Inflammatory macrophage treated with lipopolysaccharide for 1 hour (primary cell): ENCODE measurements at regions not wholly inside any gene's neighbourhood (a gene's known extent, or its start where the extent isn't known, plus 50 kb on each side); places are given as distances from the start of the nearest gene placed in this dataset.
"Not testable (repeated sequence)": the region's sequence is repeated elsewhere in the genome, so short reads cannot be mapped to it uniquely, and the experiment has no call there.

ENCODE experiments used
- DNase-seq, 2 donors: peaks; one replicate each; pipeline ENCODE4 v3.0.0-alpha.2; 2020 to 2022

DNA sequence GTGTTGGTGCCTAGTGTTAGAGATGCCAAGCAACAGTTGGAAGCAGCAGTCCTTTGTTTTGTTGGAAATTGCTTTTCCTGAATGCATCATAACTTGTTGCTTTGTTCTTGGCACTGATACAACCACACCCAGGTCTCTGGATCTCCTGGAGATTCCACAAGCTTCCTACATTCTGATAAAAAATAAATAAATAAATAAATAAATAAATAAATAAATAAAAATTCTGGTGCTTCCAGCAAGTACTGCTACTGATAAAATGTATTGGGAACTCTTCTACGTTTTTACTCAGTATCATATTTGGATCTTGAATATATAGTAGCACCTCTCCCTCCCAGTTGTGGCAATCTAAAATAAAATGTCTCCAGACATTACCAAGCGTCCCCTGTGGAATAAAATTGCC is 62.7 kb upstream of the GRID2 start:
- DNase-seq, result no peak

- no peak for DNase-seq
Measured at GRCh38 chr4:92246384-92246783, 57.4 kb upstream of the GRID2 start.

DNA sequence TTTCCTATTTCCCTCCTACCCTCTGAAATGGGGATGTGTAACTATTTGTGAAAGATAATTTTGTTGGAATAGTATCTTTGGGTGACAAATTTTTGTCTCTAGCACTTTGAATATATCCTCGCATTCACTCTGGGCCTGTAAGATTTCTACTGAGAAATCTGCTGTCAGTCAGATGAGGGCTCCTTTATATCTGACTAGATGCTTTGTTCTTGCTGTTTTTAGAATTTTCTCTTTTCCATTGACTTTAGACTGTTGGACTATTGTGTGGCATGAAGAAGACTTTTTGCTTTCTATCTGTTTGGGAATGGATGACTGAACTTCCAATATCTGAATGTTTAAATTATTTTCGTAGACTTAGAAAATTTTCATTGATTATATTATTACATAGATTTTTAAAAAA is 54.2 kb upstream of the GRID2 start:
- DNase-seq, result no peak

DNA sequence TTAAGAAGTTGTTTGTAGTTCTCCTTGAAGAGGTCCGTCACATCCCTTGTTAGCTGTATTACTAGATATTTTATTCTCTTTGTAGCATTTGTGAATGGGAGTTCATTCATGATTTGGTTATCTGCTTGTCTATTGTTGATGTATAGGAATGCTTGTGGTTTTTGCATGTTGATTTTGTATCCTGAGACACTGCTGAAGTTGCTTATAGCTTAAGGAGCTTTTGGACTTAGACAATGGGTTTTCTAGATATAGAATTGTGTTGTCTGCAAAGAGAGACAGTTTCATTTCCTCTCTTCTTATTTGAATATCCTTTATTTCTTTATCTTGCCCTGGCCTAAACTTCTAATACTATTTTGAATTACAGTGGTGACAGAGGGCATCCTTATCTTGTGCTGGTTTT is 52.1 kb upstream of the GRID2 start:
- no peak for DNase-seq

DNA sequence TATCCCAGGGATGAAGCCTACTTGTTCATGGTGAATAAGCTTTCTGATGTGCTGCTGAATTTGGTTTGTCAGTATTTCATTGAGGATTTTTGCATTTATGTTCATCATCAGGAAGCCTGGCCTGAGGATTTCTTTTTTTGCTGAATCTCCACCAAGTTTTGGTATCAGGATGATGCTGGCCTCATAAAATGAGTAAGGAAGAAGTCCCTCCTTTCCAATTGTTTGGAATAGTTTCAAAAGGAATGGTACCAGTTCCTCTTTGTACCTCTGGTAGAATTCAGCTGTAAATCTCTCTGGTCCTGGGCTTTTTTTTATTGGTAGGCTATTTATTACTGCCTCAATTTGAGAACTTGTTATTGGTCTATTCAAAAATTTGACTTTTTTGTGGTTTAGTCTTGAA is 51.4 kb upstream of the GRID2 start:
- DNase-seq, result not testable (repeated sequence)

DNA sequence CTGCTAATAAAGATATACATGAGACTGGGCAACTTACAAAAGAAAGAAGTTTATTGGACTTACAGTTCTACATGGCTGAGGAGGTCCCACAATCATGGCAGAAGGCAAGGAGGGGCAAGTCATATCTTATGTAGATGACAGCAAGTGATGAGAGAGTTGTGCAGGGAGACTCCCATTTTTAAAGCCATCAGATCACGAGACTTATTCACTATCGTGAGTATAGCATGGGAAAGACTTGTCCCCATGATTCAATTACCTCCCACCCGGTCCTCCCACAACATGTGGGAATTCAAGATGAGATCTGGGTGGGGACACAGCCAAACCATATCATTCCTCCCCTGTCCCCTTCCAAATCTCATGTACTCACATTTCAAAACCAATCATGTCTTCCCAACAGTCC is 50.9 kb upstream of the GRID2 start:
- no peak for DNase-seq

GRCh38 chr4:92253550-92253949 is 50.2 kb upstream of the GRID2 start:
- no peak for DNase-seq
